ENCODE measurements at regions not wholly inside any gene's neighbourhood (a gene's known extent, or its start where the extent isn't known, plus 50 kb on each side); places are given as distances from the start of the nearest gene placed in this dataset.

GRCh38 chr16:8358937-8359336 is 231.4 kb downstream of the TMEM114 start:
- DNase-seq (no peak), ATAC-seq (no peak)
- no peaks in the 10 kb centered on the region for H3K36me3 ChIP-seq
- no peak for TF ChIP-seq CTCF (IDR thresholded peaks at IDR 0.05)
- no peaks in the 10 kb centered on the region for H3K4me1 ChIP-seq
- H3K9me3 ChIP-seq = no peaks in the 10 kb centered on the region
- no peak overlapping the region for H3K27ac ChIP-seq
- no peaks in the 10 kb centered on the region for H3K27me3 ChIP-seq (ENCODE audit: low read depth)
- intact Hi-C loops (cut with DNase I) = no loop called here
- no peak overlapping the region for H3K4me3 ChIP-seq

GRCh38 chr16:8355675-8356074 is 234.6 kb downstream of the TMEM114 start:
- Histone ChIP-seq H3K36me3 (no peaks in the 10 kb centered on the region), H3K4me3 (no peak overlapping the region), H3K27me3 (ENCODE audit: low read depth) (no peaks in the 10 kb centered on the region), H3K4me1 (no peaks in the 10 kb centered on the region), H3K9me3 (no peaks in the 10 kb centered on the region), H3K27ac (no peak overlapping the region)
- DNase-seq (no peak), ATAC-seq (no peak)
- intact Hi-C loops (cut with DNase I) = no loop called here
- TF ChIP-seq CTCF (IDR thresholded peaks at IDR 0.05) = no peak

GRCh38 chr16:8346294-8346693 is 244.0 kb downstream of the TMEM114 start:
- no peaks in the 10 kb centered on the region for H3K27me3 ChIP-seq (ENCODE audit: low read depth)
- no peak for TF ChIP-seq CTCF (IDR thresholded peaks at IDR 0.05)
- intact Hi-C loops (cut with DNase I) = no loop called here
- DNase-seq (no peak), ATAC-seq (no peak)
- H3K4me1 ChIP-seq = no peaks in the 10 kb centered on the region
- H3K4me3 ChIP-seq = no peak overlapping the region
- H3K27ac ChIP-seq = no peak overlapping the region
- no peaks in the 10 kb centered on the region for H3K9me3 ChIP-seq
- H3K36me3 ChIP-seq = no peaks in the 10 kb centered on the region

GRCh38 chr16:8342276-8342675 is 248.0 kb downstream of the TMEM114 start:
- ATAC-seq (no peak), DNase-seq (no peak)
- Histone ChIP-seq H3K27ac (no peak overlapping the region), H3K9me3 (no peaks in the 10 kb centered on the region), H3K4me1 (no peaks in the 10 kb centered on the region), H3K27me3 (ENCODE audit: low read depth) (no peaks in the 10 kb centered on the region), H3K4me3 (no peak overlapping the region), H3K36me3 (no peaks in the 10 kb centered on the region)
- TF ChIP-seq CTCF (IDR thresholded peaks at IDR 0.05) = no peak
- intact Hi-C loops (cut with DNase I) = no loop called here

- Histone ChIP-seq H3K4me3 (no peak overlapping the region), H3K4me1 (no peaks in the 10 kb centered on the region), H3K27me3 (ENCODE audit: low read depth) (no peaks in the 10 kb centered on the region), H3K36me3 (no peaks in the 10 kb centered on the region), H3K27ac (no peak overlapping the region), H3K9me3 (peaks cover 3% of the 10 kb centered on the region)
- TF ChIP-seq CTCF (IDR thresholded peaks at IDR 0.05) = no peak
- ATAC-seq (no peak), DNase-seq (no peak)
- intact Hi-C loops (cut with DNase I) = no loop called here
These were observed 259.6 kb downstream of the TMEM114 start for GRCh38 chr16:8330761-8331160.

- DNase-seq (no peak), ATAC-seq (no peak)
- no peak overlapping the region for H3K4me3 ChIP-seq
- peaks cover 3% of the 10 kb centered on the region for H3K9me3 ChIP-seq
- H3K27me3 ChIP-seq (ENCODE audit: low read depth) = no peaks in the 10 kb centered on the region
- H3K36me3 ChIP-seq = no peaks in the 10 kb centered on the region
- H3K4me1 ChIP-seq = no peaks in the 10 kb centered on the region
- no peak for TF ChIP-seq CTCF (IDR thresholded peaks at IDR 0.05)
- intact Hi-C loops (cut with DNase I) = no loop called here
- no peak overlapping the region for H3K27ac ChIP-seq
These were observed 264.1 kb downstream of the TMEM114 start for GRCh38 chr16:8326232-8326631.
